CD14-positive monocyte (primary cell): ENCODE measurements at regions not wholly inside any gene's neighbourhood (a gene's known extent, or its start where the extent isn't known, plus 50 kb on each side); places are given as distances from the start of the nearest gene placed in this dataset.

Experiments
- DNase-seq, 3 donors: peaks; one replicate each; pipeline ENCODE4 v3.0.0-alpha.2; 2011 to 2022
- H2AFZ ChIP-seq: 2 replicates; pipeline ENCODE4 v1.6.0; 2012; ENCODE audit warnings: mild to moderate bottlenecking, low read depth, low read length, inconsistent platforms; ENCODE audit not compliant: insufficient read depth, poor library complexity, severe bottlenecking
- H3K27ac ChIP-seq, 2 donors: 1 replicate in 1 of 2; 2 replicates in 1 of 2; pipeline ENCODE4 v1.5.1; 2012 to 2013; ENCODE audit warnings: low read length in 2 of 2, control low read depth in 1 of 2, inconsistent platforms in 1 of 2, low read depth in 1 of 2, mild to moderate bottlenecking in 1 of 2
- H3K27me3 ChIP-seq, 2 donors: one replicate each; pipeline versions ENCODE4 v1.6.0 to v1.6.1; 2011 to 2013; ENCODE audit warnings: low read length in 2 of 2; ENCODE audit not compliant: control insufficient read depth in 2 of 2, insufficient read depth in 2 of 2
- H3K36me3 ChIP-seq, 2 donors: replicated peaks in 1 of 2; 1 replicate in 1 of 2; 2 replicates in 1 of 2; pipeline versions ENCODE4 v1.5.1 to v1.6.1; 2012 to 2013; ENCODE audit warnings: low read length in 2 of 2, control low read depth in 1 of 2, inconsistent platforms in 1 of 2, mild to moderate bottlenecking in 1 of 2; ENCODE audit not compliant: insufficient read depth in 2 of 2, control insufficient read depth in 1 of 2
- H3K4me1 ChIP-seq, 2 donors: 1 replicate in 1 of 2; 2 replicates in 1 of 2; pipeline versions ENCODE4 v1.5.1 to v1.6.1; 2012 to 2013; ENCODE audit warnings: low read length in 2 of 2, control low read depth in 1 of 2, inconsistent platforms in 1 of 2, mild to moderate bottlenecking in 1 of 2, moderate library complexity in 1 of 2; ENCODE audit not compliant: insufficient read depth in 2 of 2, control insufficient read depth in 1 of 2
- H3K4me2 ChIP-seq: replicated peaks from 2 replicates; pipeline ENCODE3; 2012; ENCODE audit warnings: low read length, moderate library complexity, mild to moderate bottlenecking; ENCODE audit not compliant: poor library complexity, severe bottlenecking; ENCODE audit errors: extremely low read depth
- H3K4me3 ChIP-seq, 3 experiments: fragments of 200-600 bp in 1 of 3; sonication (generic) in 1 of 3; replicated peaks in 1 of 3; 1 replicate in 2 of 3; 2 replicates in 1 of 3; pipeline ENCODE4 v1.5.1; 2011 to 2013; ENCODE audit warnings: low read length in 3 of 3, mild to moderate bottlenecking in 3 of 3, control low read depth in 2 of 3, low read depth in 2 of 3, inconsistent platforms in 1 of 3, moderate library complexity in 1 of 3
- H3K79me2 ChIP-seq: 2 replicates; pipeline ENCODE4 v1.6.0; 2012; ENCODE audit warnings: mild to moderate bottlenecking, control low read depth, inconsistent platforms, low read length, moderate library complexity; ENCODE audit not compliant: insufficient read depth
- H3K9ac ChIP-seq: 2 replicates; pipeline ENCODE4 v1.6.0; 2017; ENCODE audit warnings: low read length, mild to moderate bottlenecking; ENCODE audit not compliant: insufficient read depth, poor library complexity, severe bottlenecking
- H3K9me3 ChIP-seq, 2 donors: replicated peaks in 1 of 2; 1 replicate in 1 of 2; 2 replicates in 1 of 2; pipeline versions ENCODE4 v1.5.1 to v1.6.1; 2012 to 2013; ENCODE audit warnings: low read length in 2 of 2, control low read depth in 1 of 2; ENCODE audit not compliant: control insufficient read depth in 1 of 2, insufficient read depth in 1 of 2
- H4K20me1 ChIP-seq: 2 replicates; pipeline ENCODE4 v1.6.0; 2012; ENCODE audit warnings: mild to moderate bottlenecking, low read length, control low read depth, moderate library complexity; ENCODE audit not compliant: insufficient read depth
- H3K27ac Mint-ChIP-seq, 7 donors: one replicate each; pipeline ENCODE4 v1.8.0; 2020; ENCODE audit warnings: mild to moderate bottlenecking in 7 of 7, mixed read lengths in 7 of 7, moderate library complexity in 6 of 7, inconsistent platforms in 2 of 7
- H3K27me3 Mint-ChIP-seq, 3 donors: one replicate each; pipeline ENCODE4 v1.8.0; 2021 to 2022; ENCODE audit warnings: low read depth in 3 of 3, mild to moderate bottlenecking in 3 of 3, mixed read lengths in 3 of 3, moderate library complexity in 3 of 3, inconsistent platforms in 1 of 3
- H3K36me3 Mint-ChIP-seq, 2 donors: one replicate each; pipeline ENCODE4 v1.8.0; 2020; ENCODE audit warnings: mixed read lengths in 2 of 2, inconsistent platforms in 1 of 2, mild to moderate bottlenecking in 1 of 2
- H3K4me1 Mint-ChIP-seq: one replicate; pipeline ENCODE4 v1.8.0; 2020; ENCODE audit warnings: mild to moderate bottlenecking, mixed read lengths
- H3K4me3 Mint-ChIP-seq, 2 donors: one replicate each; pipeline ENCODE4 v1.8.0; 2020; ENCODE audit warnings: mild to moderate bottlenecking in 2 of 2, mixed read lengths in 2 of 2, moderate library complexity in 1 of 2
- H3K9me3 Mint-ChIP-seq, 7 donors: one replicate each; pipeline ENCODE4 v1.8.0; 2020 to 2022; ENCODE audit warnings: mixed read lengths in 7 of 7, mild to moderate bottlenecking in 6 of 7, moderate library complexity in 6 of 7, inconsistent platforms in 2 of 7
- CTCF ChIP-seq: fragments of 200-600 bp; IDR thresholded peaks from one replicate; pipeline ENCODE4 v1.8.0; 2022; ENCODE audit warnings: antibody characterized with exemption, mild to moderate bottlenecking
- WGBS: methylation state at CpG from one replicate; pipeline ENCODE4 v1.1.5; 2013; ENCODE audit warnings: missing lambda C conversion rate; ENCODE audit not compliant: insufficient coverage; 5-methylcytosine and 5-hydroxymethylcytosine counted together
- intact Hi-C, 2 donors: fragments of 100-400 bp; cut with micrococcal nuclease; formaldehyde crosslinking; loops; one replicate each; pipeline versions ENCODE4 v1.15.0 to v1.15.1; 2023

DNA sequence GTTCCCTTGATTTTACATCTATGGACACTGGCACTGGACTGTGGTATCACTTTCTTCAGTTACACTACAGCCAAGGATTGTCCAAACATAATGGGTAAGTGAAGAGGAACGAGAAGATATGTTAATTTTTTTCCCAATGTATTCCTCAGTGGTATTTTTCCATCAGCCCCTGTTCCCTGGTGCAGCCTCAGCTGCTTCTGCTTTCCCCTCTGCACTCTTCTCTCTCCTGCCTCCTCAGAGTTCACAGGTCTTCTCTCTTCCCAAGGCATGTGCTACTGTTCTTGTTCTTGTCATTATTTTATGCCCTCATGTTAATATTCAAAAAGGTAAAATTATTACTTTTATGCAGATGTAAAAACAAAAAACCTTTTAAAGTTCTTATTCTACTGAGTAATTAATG is 378.0 kb upstream of the NRXN1 start:
- Histone ChIP-seq H2AFZ (no peak overlapping the region), H3K4me3 (no peak overlapping the region), H3K4me2 (no peak overlapping the region), H3K27ac (no peak overlapping the region), H3K9ac (no peak overlapping the region), H4K20me1 (no peaks in the 10 kb centered on the region), H3K4me1 (no peaks in the 10 kb centered on the region), H3K79me2 (no peaks in the 10 kb centered on the region), H3K9me3 (peaks cover 3 to 4% of the 10 kb centered on the region in 2 donors), H3K27me3 (no peaks in the 10 kb centered on the region), H3K36me3 (no peaks in the 10 kb centered on the region)
- no peak for TF ChIP-seq CTCF
- H3K9me3 Mint-ChIP-seq, result peaks cover 0 to 4% (median 2%) of the 10 kb centered on the region in 7 donors
- H3K36me3 Mint-ChIP-seq, result no peaks in the 10 kb centered on the region
- H3K4me1 Mint-ChIP-seq, result no peaks in the 10 kb centered on the region
- no peak for DNase-seq
- H3K27me3 Mint-ChIP-seq, result no peaks in the 10 kb centered on the region
- WGBS, result no CpG with 5 or more reads among the region's 1 CpG
- H3K4me3 Mint-ChIP-seq, result no peak overlapping the region
- H3K27ac Mint-ChIP-seq, result no peak overlapping the region
- intact Hi-C loops, result no loop called here

- Mint-ChIP-seq H3K27ac (no peak overlapping the region), H3K9me3 (peaks cover 0 to 11% (median 4%) of the 10 kb centered on the region in 7 donors), H3K4me3 (no peak overlapping the region), H3K4me1 (no peaks in the 10 kb centered on the region), H3K27me3 (no peaks in the 10 kb centered on the region), H3K36me3 (no peaks in the 10 kb centered on the region)
- no peak overlapping the region for H3K4me3 ChIP-seq
- TF ChIP-seq CTCF, result no peak
- H3K9ac ChIP-seq, result no peak overlapping the region
- intact Hi-C loops, result no loop called here
- peaks cover 8 to 10% of the 10 kb centered on the region in 2 donors for H3K9me3 ChIP-seq
- no peak for DNase-seq
- no peak overlapping the region for H3K4me2 ChIP-seq
- WGBS, result 100% methylated on average over 2 of the region's 3 CpGs
- H2AFZ ChIP-seq, result no peak overlapping the region
- no peaks in the 10 kb centered on the region for H3K79me2 ChIP-seq
- H3K36me3 ChIP-seq, result no peaks in the 10 kb centered on the region
- no peak overlapping the region for H3K27ac ChIP-seq
- H3K4me1 ChIP-seq, result no peaks in the 10 kb centered on the region
- no peaks in the 10 kb centered on the region for H4K20me1 ChIP-seq
- H3K27me3 ChIP-seq, result no peaks in the 10 kb centered on the region
Measured at GRCh38 chr2:51404226-51404625, 372.3 kb upstream of the NRXN1 start.
